Endodermal cell (in vitro differentiated cells): ENCODE measurements at regions not wholly inside any gene's neighbourhood (a gene's known extent, or its start where the extent isn't known, plus 50 kb on each side); places are given as distances from the start of the nearest gene placed in this dataset.

Experiments
- DNase-seq: peaks from one replicate; pipeline ENCODE4 v3.0.0-alpha.2; 2017
- H3K27ac ChIP-seq: 2 replicates; pipeline ENCODE4 v1.5.1; 2013; ENCODE audit warnings: mild to moderate bottlenecking, low read depth, low read length, moderate library complexity
- H3K27me3 ChIP-seq: 2 replicates; pipeline ENCODE4 v1.6.1; 2013; ENCODE audit warnings: mild to moderate bottlenecking, low read length, moderate library complexity; ENCODE audit not compliant: insufficient read depth, control insufficient read depth, poor library complexity, severe bottlenecking
- H3K36me3 ChIP-seq: 2 replicates; pipeline ENCODE4 v1.7.0; 2013; ENCODE audit warnings: mild to moderate bottlenecking, low read length, moderate library complexity; ENCODE audit not compliant: control insufficient read depth, insufficient read depth
- H3K4me1 ChIP-seq: one replicate; pipeline ENCODE4 v1.7.0; 2013; ENCODE audit warnings: low read length; ENCODE audit not compliant: control insufficient read depth, insufficient read depth
- H3K4me3 ChIP-seq: 2 replicates; pipeline ENCODE4 v1.5.1; 2013; ENCODE audit warnings: mild to moderate bottlenecking, low read length, moderate library complexity
- H3K9ac ChIP-seq: 2 replicates; pipeline ENCODE4 v1.6.1; 2013; ENCODE audit warnings: mild to moderate bottlenecking, low read length, moderate library complexity; ENCODE audit not compliant: poor library complexity, severe bottlenecking; ENCODE audit errors: extremely low read depth
- H3K9me3 ChIP-seq: 2 replicates; pipeline ENCODE4 v1.6.1; 2013; ENCODE audit warnings: mild to moderate bottlenecking, low read length, moderate library complexity; ENCODE audit not compliant: control insufficient read depth
- H3K27ac Mint-ChIP-seq: 2 replicates; pipeline ENCODE4 v1.8.0; 2020; ENCODE audit warnings: mixed read lengths
- H3K27me3 Mint-ChIP-seq: 2 replicates; pipeline ENCODE4 v1.8.0; 2021; ENCODE audit warnings: mild to moderate bottlenecking, mixed read lengths; ENCODE audit not compliant: insufficient read depth
- H3K36me3 Mint-ChIP-seq: 2 replicates; pipeline ENCODE4 v1.8.0; 2020; ENCODE audit warnings: low read depth, mixed read lengths
- H3K4me1 Mint-ChIP-seq: 2 replicates; pipeline ENCODE4 v1.8.0; 2020; ENCODE audit warnings: mixed read lengths
- H3K4me3 Mint-ChIP-seq: 2 replicates; pipeline ENCODE4 v1.8.0; 2020; ENCODE audit warnings: mild to moderate bottlenecking, moderate library complexity, mixed read lengths
- H3K9me3 Mint-ChIP-seq: 2 replicates; pipeline ENCODE4 v1.8.0; 2020; ENCODE audit warnings: mild to moderate bottlenecking, mixed read lengths
- WGBS, 2 experiments: methylation state at CpG; one replicate each; pipeline versions ENCODE4 v1.1.5 to v1.1.7; 2013; ENCODE audit warnings: missing lambda C conversion rate in 2 of 2, mixed read lengths in 1 of 2; ENCODE audit not compliant: insufficient coverage in 1 of 2, insufficient read length in 1 of 2; 5-methylcytosine and 5-hydroxymethylcytosine counted together
- TF ChIP-seq, protein P1 (sequence below): fragments of 200-600 bp; sonication (generic); conservative IDR thresholded peaks from 2 replicates; pipeline ENCODE4 v1.5.0; 2021; ENCODE audit warnings: antibody characterized with exemption, mild to moderate bottlenecking

DNA sequence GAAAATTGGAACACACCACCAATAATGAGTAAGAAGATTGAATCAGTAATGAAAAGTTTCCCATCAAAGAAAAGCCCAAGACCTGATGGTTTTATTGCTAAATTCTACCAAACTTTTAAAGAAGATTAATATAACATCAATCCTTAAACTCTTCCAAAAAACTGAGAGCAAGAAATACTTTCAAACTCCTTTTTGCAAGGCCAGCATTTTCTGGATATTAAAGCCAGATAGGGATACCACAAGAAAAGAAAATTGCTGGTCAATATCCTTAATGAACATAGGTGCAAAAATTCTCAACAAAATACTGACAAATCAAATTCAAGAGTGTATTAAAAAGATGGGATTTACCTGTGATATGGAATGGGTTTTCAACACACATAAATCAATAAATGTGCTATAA, 484.6 kb downstream of the ANKRD50 start:
- H3K9me3 Mint-ChIP-seq: peaks cover 2% of the 10 kb centered on the region
- no peaks in the 10 kb centered on the region for H3K4me1 Mint-ChIP-seq
- H3K4me3 ChIP-seq: no peak overlapping the region
- no peaks in the 10 kb centered on the region for H3K27me3 Mint-ChIP-seq
- H3K27ac ChIP-seq: no peak overlapping the region
- DNase-seq: no peak
- no peaks in the 10 kb centered on the region for H3K36me3 Mint-ChIP-seq
- H3K4me1 ChIP-seq: no peaks in the 10 kb centered on the region
- peaks cover 13% of the 10 kb centered on the region for H3K9me3 ChIP-seq
- TF ChIP-seq, protein P1, sequence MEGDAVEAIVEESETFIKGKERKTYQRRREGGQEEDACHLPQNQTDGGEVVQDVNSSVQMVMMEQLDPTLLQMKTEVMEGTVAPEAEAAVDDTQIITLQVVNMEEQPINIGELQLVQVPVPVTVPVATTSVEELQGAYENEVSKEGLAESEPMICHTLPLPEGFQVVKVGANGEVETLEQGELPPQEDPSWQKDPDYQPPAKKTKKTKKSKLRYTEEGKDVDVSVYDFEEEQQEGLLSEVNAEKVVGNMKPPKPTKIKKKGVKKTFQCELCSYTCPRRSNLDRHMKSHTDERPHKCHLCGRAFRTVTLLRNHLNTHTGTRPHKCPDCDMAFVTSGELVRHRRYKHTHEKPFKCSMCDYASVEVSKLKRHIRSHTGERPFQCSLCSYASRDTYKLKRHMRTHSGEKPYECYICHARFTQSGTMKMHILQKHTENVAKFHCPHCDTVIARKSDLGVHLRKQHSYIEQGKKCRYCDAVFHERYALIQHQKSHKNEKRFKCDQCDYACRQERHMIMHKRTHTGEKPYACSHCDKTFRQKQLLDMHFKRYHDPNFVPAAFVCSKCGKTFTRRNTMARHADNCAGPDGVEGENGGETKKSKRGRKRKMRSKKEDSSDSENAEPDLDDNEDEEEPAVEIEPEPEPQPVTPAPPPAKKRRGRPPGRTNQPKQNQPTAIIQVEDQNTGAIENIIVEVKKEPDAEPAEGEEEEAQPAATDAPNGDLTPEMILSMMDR: no peak
- no peak overlapping the region for H3K27ac Mint-ChIP-seq
- no peaks in the 10 kb centered on the region for H3K36me3 ChIP-seq
- H3K9ac ChIP-seq: no peak overlapping the region
- no peaks in the 10 kb centered on the region for H3K27me3 ChIP-seq
- H3K4me3 Mint-ChIP-seq: no peak overlapping the region

DNA sequence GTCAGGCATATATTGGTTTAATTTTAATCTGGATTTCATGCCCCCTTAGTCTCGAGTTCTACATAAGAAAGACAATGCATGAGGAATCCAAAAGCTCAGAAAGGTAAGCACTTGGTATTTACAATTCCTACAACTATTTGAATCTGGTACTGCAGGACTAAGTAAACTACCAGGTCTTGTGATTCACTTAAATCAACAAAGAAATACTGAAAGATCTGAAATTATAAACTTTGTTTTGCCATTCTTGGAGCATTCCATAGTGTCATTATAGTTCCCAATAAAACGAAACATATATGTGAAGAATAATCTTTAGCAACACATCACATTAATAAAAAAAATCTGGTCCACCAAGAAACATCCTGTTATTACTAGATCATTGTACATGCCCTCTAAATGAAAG, 482.3 kb downstream of the ANKRD50 start:
- peaks cover 13% of the 10 kb centered on the region for H3K9me3 ChIP-seq
- no peaks in the 10 kb centered on the region for H3K4me1 ChIP-seq
- 90 to 91% methylated on average over 2 of the region's 2 CpGs for WGBS, 2 experiments
- no peak overlapping the region for H3K4me3 ChIP-seq
- H3K27ac ChIP-seq: no peak overlapping the region
- Mint-ChIP-seq H3K4me3 (no peak overlapping the region), H3K4me1 (no peaks in the 10 kb centered on the region), H3K36me3 (no peaks in the 10 kb centered on the region), H3K9me3 (peaks cover 2% of the 10 kb centered on the region), H3K27ac (no peak overlapping the region), H3K27me3 (no peaks in the 10 kb centered on the region)
- no peak overlapping the region for H3K9ac ChIP-seq
- TF ChIP-seq, protein P1: no peak
- no peaks in the 10 kb centered on the region for H3K27me3 ChIP-seq
- no peaks in the 10 kb centered on the region for H3K36me3 ChIP-seq
- no peak for DNase-seq

DNA sequence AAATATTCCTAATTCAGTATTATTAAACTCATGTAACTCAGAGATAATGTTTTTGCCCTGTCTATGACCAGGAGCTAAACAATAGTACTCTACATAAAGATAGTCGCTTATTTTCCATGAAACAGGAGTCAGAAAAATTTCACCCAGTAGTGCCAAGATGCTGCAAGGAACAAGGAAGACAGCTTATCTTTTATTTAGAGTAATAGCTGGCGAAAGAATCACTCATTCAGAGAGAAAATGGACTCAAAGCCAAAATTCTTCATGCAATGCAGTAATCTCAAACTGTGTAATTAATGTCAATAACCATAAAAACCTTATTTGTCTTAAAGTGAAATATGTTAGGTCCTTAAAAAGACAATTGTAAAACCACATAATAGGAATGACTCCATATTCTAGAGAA, 477.8 kb downstream of the ANKRD50 start:
- TF ChIP-seq, protein P1: no peak
- Histone ChIP-seq H3K27me3 (no peaks in the 10 kb centered on the region), H3K4me3 (no peak overlapping the region), H3K4me1 (no peaks in the 10 kb centered on the region), H3K9ac (no peak overlapping the region), H3K9me3 (no peaks in the 10 kb centered on the region), H3K36me3 (no peaks in the 10 kb centered on the region), H3K27ac (no peak overlapping the region)
- no peak for DNase-seq
- no peak overlapping the region for H3K27ac Mint-ChIP-seq
- WGBS, 2 experiments: 82 to 87% methylated on average over 1 to 2 of the region's 2 CpGs
- H3K4me3 Mint-ChIP-seq: no peak overlapping the region
- no peaks in the 10 kb centered on the region for H3K27me3 Mint-ChIP-seq
- peaks cover 2% of the 10 kb centered on the region for H3K36me3 Mint-ChIP-seq
- H3K9me3 Mint-ChIP-seq: peaks cover 3% of the 10 kb centered on the region
- H3K4me1 Mint-ChIP-seq: no peaks in the 10 kb centered on the region
